ENCODE measurements at regions not wholly inside any gene's neighbourhood (a gene's known extent, or its start where the extent isn't known, plus 50 kb on each side); places are given as distances from the start of the nearest gene placed in this dataset.

DNA sequence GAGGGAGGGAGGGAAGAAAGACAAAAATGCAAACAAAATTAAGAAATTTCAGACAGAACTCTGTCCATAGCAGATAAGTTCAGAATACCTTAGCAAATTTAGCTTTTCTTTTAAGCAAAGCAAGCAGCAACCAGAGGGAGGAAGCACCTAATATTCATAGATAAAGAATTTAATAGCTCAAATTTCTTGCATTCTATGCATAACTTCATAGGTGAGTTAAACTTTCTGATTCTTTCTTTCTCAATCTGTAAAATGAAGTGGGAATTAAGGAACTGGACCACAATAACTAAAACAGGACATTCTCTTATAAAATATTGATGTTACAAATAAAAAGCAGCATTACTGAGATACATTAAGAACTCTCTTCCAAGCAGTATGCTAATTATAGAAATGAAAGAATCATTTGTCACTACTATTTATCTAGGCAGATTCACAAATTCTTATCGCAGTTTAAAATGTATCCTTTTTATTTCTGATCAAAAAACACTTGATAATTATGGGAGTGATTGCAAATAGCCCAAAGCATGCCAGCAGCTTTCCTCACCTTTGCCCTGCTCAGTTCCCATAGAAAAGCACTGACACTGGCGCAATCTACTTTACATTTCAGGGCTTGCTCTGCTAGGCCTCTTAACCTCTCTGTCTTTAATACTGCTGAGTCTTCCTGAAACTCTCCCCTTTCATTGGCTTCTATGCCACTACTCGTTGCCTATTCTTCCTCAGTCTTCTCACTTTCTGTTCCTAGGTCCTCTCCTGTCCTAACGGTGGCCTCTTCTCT is 341.8 kb downstream of the PIK3R1 start:
- TF ChIP-seq EZH2 (IDR thresholded peaks at IDR 0.05): no peak
- no peak for TF ChIP-seq POLR2AphosphoS5 (IDR thresholded peaks at IDR 0.05; ENCODE audit: borderline replicate concordance, low read depth, low read length)
